Ascending aorta (tissue), 2 donors: ENCODE measurements at regions not wholly inside any gene's neighbourhood (a gene's known extent, or its start where the extent isn't known, plus 50 kb on each side); places are given as distances from the start of the nearest gene placed in this dataset.
A peak's percentile ranks its signal among the peaks of the same experiment; 100 is the strongest.

Source experiments
- DNase-seq, 2 donors: peaks; one replicate each; pipeline ENCODE4 v3.0.0-alpha.2; 2019; ENCODE audit warnings: low spot score in 2 of 2
- H3K27ac ChIP-seq, 2 donors: fragments of 200-600 bp; sonication (generic); one replicate each; pipeline ENCODE4 v1.5.1; 2016 to 2017; ENCODE audit warnings: mild to moderate bottlenecking in 1 of 2
- H3K27me3 ChIP-seq: fragments of 200-600 bp; sonication (generic); one replicate; pipeline ENCODE4 v1.5.1; 2017
- H3K36me3 ChIP-seq, 2 donors: fragments of 200-600 bp; sonication (generic); one replicate each; pipeline ENCODE4 v1.5.1; 2016
- H3K4me1 ChIP-seq, 2 donors: fragments of 200-600 bp; sonication (generic); one replicate each; pipeline ENCODE4 v1.5.1; 2016 to 2017; ENCODE audit warnings: mild to moderate bottlenecking in 1 of 2
- H3K4me3 ChIP-seq, 2 donors: fragments of 200-600 bp; sonication (generic); one replicate each; pipeline ENCODE4 v1.5.1; 2016 to 2017; ENCODE audit warnings: mild to moderate bottlenecking in 1 of 2
- H3K9me3 ChIP-seq, 2 donors: fragments of 200-600 bp; sonication (generic); one replicate each; pipeline ENCODE4 v1.5.1; 2016
- intact Hi-C: fragments of 100-400 bp; cut with DNase I; formaldehyde crosslinking; loops from one replicate; pipeline ENCODE4 v1.15.1; 2023
- TF ChIP-seq, protein P1 (sequence below), 3 experiments: fragments of 200-600 bp in 2 of 3; fragments of 450-650 bp in 1 of 3; sonication (generic) in 2 of 3; IDR thresholded peaks; one replicate each; pipeline ENCODE4 v1.5.1; 2016 to 2019; ENCODE audit warnings: antibody characterized with exemption in 3 of 3, mild to moderate bottlenecking in 1 of 3, moderate library complexity in 1 of 3

DNA sequence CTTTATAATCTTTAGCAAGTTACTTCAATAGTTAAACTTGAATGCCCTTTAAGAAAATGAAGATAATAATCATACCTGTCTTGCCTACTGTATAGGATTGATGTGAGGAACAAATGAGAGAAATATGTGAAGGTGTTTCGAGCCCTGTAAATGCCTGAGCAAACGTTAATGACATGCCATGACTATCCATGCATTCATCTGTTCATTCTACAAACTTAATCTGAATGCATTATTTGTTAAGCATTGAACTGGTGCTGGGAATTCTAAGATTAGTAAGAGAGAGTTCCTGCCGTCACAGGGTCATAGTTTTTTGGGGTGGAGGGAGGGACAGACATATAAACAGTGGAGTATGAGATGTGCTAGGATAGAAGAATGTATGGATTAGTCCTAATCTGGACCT, 111.5 kb upstream of the PRICKLE1 start:
- intact Hi-C loops: no loop called here
- H3K27ac ChIP-seq: no peak overlapping the region

DNA sequence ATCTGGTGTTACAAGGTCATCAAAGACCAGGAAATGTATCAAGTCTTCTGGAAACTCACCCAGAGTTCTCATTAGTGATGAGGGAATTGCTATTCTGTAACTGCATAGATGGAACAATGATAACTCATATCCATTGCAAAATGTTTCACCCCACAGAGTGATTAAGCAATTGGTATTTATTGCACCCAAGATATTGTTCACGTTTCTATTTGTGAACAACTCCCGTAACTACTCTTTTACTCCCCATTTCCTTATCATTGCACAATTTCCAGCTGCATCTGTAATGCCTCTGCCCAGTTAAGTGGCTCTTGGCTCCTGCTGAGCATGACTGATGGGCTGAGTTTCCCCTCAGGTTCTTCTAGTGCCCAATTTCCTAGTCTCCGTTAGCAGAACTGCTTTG, 108.7 kb upstream of the PRICKLE1 start:
- Histone ChIP-seq H3K9me3 (no peaks in the 10 kb centered on the region), H3K27ac (no peak overlapping the region), H3K36me3 (no peaks in the 10 kb centered on the region), H3K4me1 (no peaks in the 10 kb centered on the region), H3K27me3 (no peaks in the 10 kb centered on the region), H3K4me3 (no peak overlapping the region)
- peak in 1 of 2 donors; percentile 70 for DNase-seq
- intact Hi-C loops: no loop called here
- TF ChIP-seq, protein P1, sequence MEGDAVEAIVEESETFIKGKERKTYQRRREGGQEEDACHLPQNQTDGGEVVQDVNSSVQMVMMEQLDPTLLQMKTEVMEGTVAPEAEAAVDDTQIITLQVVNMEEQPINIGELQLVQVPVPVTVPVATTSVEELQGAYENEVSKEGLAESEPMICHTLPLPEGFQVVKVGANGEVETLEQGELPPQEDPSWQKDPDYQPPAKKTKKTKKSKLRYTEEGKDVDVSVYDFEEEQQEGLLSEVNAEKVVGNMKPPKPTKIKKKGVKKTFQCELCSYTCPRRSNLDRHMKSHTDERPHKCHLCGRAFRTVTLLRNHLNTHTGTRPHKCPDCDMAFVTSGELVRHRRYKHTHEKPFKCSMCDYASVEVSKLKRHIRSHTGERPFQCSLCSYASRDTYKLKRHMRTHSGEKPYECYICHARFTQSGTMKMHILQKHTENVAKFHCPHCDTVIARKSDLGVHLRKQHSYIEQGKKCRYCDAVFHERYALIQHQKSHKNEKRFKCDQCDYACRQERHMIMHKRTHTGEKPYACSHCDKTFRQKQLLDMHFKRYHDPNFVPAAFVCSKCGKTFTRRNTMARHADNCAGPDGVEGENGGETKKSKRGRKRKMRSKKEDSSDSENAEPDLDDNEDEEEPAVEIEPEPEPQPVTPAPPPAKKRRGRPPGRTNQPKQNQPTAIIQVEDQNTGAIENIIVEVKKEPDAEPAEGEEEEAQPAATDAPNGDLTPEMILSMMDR (IDR thresholded peaks at IDR 0.05): no peak

More for the DNA sequence above, 111.5 kb upstream of the PRICKLE1 start:
- TF ChIP-seq, protein P1 (IDR thresholded peaks at IDR 0.05): no peak
- no peaks in the 10 kb centered on the region for H3K4me1 ChIP-seq
- H3K27me3 ChIP-seq: no peaks in the 10 kb centered on the region
- no peaks in the 10 kb centered on the region for H3K36me3 ChIP-seq
- H3K9me3 ChIP-seq: no peaks in the 10 kb centered on the region
- no peak for DNase-seq
- no peak overlapping the region for H3K4me3 ChIP-seq

DNA sequence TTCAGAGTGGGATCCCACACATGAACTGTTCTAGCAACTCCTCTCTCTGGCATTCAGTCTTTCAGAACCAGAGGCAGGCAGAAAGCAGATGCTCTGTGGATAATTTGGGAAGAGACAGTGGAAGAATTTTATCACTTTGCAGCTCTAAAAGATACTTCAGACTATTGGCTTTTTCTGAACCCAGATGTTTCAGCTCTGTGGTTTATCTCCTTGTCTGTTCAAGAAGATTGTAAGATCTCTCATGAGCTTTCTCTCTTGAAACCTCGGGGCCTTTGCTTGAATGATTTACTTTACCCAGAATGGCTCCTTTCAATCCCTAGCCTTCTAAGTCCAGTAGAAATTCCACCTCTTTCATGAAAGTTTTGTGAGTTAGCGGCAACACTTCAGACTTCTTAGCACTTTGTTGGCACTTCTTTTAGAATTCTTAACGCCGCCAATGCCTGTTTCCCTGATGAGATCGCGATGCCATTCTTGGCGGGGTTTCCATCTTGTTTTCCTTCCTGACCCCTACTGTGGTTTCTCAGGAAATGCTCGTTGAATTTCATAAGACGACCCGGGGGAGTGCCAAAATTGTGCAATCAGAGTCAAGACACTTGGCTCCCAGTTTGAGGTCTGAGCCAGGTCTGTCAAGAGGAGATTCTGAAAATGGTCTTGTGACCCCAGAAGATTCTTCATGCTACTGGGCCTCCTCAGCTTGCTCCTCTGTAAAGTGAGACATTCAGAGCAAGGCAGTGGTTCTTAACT, 107.0 kb upstream of the PRICKLE1 start:
- Histone ChIP-seq H3K4me1 (no peaks in the 10 kb centered on the region), H3K27ac (peak overlapping the region in 1 of 2 donors; percentile 15), H3K4me3 (no peak overlapping the region), H3K9me3 (no peaks in the 10 kb centered on the region), H3K27me3 (no peaks in the 10 kb centered on the region), H3K36me3 (no peaks in the 10 kb centered on the region)
- TF ChIP-seq, protein P1 (IDR thresholded peaks at IDR 0.05): no peak
- intact Hi-C loops: no loop called here
- peak in 1 of 2 donors; percentile 88 for DNase-seq

DNA sequence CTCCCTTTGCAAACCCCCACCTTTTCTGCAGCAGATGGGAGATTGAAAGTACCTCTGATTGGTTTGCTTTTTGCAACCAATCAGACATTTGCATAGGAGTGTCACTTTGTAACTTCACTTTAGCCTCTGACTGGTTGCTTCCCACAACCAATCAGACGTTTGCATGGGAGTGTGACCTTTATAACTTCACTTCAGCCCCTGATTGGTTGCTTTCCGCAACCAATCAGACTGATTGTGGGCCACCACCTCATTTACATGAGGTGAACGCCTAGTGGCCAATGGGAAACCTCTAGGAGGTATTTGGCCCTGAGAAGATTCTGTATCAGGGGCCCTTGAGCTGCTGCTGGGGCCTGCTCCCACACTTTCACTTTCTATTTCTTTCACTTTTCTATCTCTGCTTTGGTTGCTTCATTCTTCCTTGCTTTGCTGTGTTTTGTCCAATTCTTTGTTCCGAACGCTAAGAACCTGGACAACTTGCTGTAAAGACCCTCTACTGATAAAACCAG, 106.0 kb upstream of the PRICKLE1 start:
- Histone ChIP-seq H3K27me3 (no peaks in the 10 kb centered on the region), H3K36me3 (no peaks in the 10 kb centered on the region), H3K4me3 (no peak overlapping the region), H3K4me1 (no peaks in the 10 kb centered on the region), H3K9me3 (no peaks in the 10 kb centered on the region), H3K27ac (no peak overlapping the region)
- intact Hi-C loops: no loop called here
- TF ChIP-seq, protein P1 (IDR thresholded peaks at IDR 0.05): no peak
- DNase-seq: no peak

DNA sequence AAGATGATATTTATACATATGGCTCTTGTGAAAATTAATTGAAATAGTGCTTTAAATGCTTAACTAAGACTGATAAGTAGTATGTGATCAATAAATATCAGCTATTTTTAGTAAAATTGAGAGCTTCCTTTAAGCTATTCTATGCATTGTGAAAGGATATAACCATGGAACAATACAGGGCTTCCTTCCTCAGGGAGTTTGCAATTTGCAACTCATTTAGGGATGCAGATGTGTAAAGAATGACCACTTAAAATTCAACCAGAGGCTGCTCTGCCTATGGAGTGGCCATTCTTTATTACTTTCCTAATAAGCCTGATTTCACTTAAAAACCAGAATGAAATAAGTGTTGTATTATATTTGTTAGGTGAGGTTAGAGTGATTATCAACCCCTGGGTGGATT, 103.2 kb upstream of the PRICKLE1 start:
- H3K4me3 ChIP-seq: no peak overlapping the region
- TF ChIP-seq, protein P1 (IDR thresholded peaks at IDR 0.05): no peak
- H3K4me1 ChIP-seq: no peaks in the 10 kb centered on the region
- DNase-seq: no peak
- no peaks in the 10 kb centered on the region for H3K9me3 ChIP-seq
- intact Hi-C loops: no loop called here
- H3K27ac ChIP-seq: no peak overlapping the region
- H3K36me3 ChIP-seq: no peaks in the 10 kb centered on the region
- H3K27me3 ChIP-seq: no peaks in the 10 kb centered on the region
